Activated T-cell treated with anti-CD3 and anti-CD28 coated beads, Interleukin-2, amount 50 U/mL, for 4 hours (primary cell): ENCODE measurements at regions not wholly inside any gene's neighbourhood (a gene's known extent, or its start where the extent isn't known, plus 50 kb on each side); places are given as distances from the start of the nearest gene placed in this dataset.

Experiments used
- ATAC-seq, 2 donors: fragments of 200-7000 bp; cut with Tn5 transposase; one replicate each; pipeline ENCODE4 v1.10.0; 2021
- DNase-seq: peaks from one replicate; pipeline ENCODE4 v3.0.0-alpha.2; 2020
- H3K27me3 Mint-ChIP-seq: one replicate; pipeline ENCODE4 v1.8.0; 2021; ENCODE audit warnings: low read depth, mixed read lengths
- H3K36me3 Mint-ChIP-seq: one replicate; pipeline ENCODE4 v1.8.0; 2022; ENCODE audit warnings: mixed read lengths; ENCODE audit not compliant: insufficient read depth
- H3K4me1 Mint-ChIP-seq: one replicate; pipeline ENCODE4 v1.8.0; 2021; ENCODE audit warnings: low read depth, mixed read lengths
- H3K4me3 Mint-ChIP-seq: one replicate; pipeline ENCODE4 v1.8.0; 2021; ENCODE audit warnings: mild to moderate bottlenecking, moderate library complexity, mixed read lengths
- H3K9me3 Mint-ChIP-seq: one replicate; pipeline ENCODE4 v1.8.0; 2021; ENCODE audit warnings: mixed read lengths

GRCh38 chr18:78125206-78125896 is 854.3 kb upstream of the SALL3 start:
- H3K9me3 Mint-ChIP-seq, result peaks cover 29% of the 10 kb centered on the region
- no peaks in the 10 kb centered on the region for H3K36me3 Mint-ChIP-seq
- H3K4me1 Mint-ChIP-seq, result no peaks in the 10 kb centered on the region

GRCh38 chr18:78126106-78126505 is 853.5 kb upstream of the SALL3 start:
- Mint-ChIP-seq H3K9me3 (peaks cover 25% of the 10 kb centered on the region), H3K27me3 (peaks cover 1% of the 10 kb centered on the region), H3K36me3 (no peaks in the 10 kb centered on the region), H3K4me3 (no peak overlapping the region), H3K4me1 (no peaks in the 10 kb centered on the region)
- ATAC-seq (no peak), DNase-seq (no peak)

More at GRCh38 chr18:78125206-78125896, 854.3 kb upstream of the SALL3 start:
- DNase-seq (no peak), ATAC-seq (no peak)
- no peak overlapping the region for H3K4me3 Mint-ChIP-seq
- H3K27me3 Mint-ChIP-seq, result peaks cover 1% of the 10 kb centered on the region

- DNase-seq (no peak), ATAC-seq (no peak)
- peaks cover under 1% of the 10 kb centered on the region for H3K27me3 Mint-ChIP-seq
- H3K4me3 Mint-ChIP-seq, result no peak overlapping the region
- H3K4me1 Mint-ChIP-seq, result no peaks in the 10 kb centered on the region
- H3K9me3 Mint-ChIP-seq, result peaks cover 24% of the 10 kb centered on the region
- H3K36me3 Mint-ChIP-seq, result no peaks in the 10 kb centered on the region
These were observed 853.1 kb upstream of the SALL3 start for GRCh38 chr18:78126536-78126935.

- Mint-ChIP-seq H3K4me3 (no peak overlapping the region), H3K36me3 (no peaks in the 10 kb centered on the region), H3K9me3 (peaks cover 21% of the 10 kb centered on the region), H3K4me1 (no peaks in the 10 kb centered on the region), H3K27me3 (no peaks in the 10 kb centered on the region)
- no peak for ATAC-seq
- DNase-seq, result no peak
These were observed 852.6 kb upstream of the SALL3 start for GRCh38 chr18:78127041-78127440.

GRCh38 chr18:78128004-78128403 is 851.6 kb upstream of the SALL3 start:
- H3K9me3 Mint-ChIP-seq, result peaks cover 21% of the 10 kb centered on the region
- ATAC-seq, result no peak
- no peak overlapping the region for H3K4me3 Mint-ChIP-seq

GRCh38 chr18:78129260-78129659 is 850.4 kb upstream of the SALL3 start:
- Mint-ChIP-seq H3K9me3 (peaks cover 21% of the 10 kb centered on the region), H3K4me3 (no peak overlapping the region), H3K4me1 (no peaks in the 10 kb centered on the region), H3K36me3 (no peaks in the 10 kb centered on the region), H3K27me3 (no peaks in the 10 kb centered on the region)
- DNase-seq (no peak), ATAC-seq (no peak)

More at GRCh38 chr18:78128004-78128403, 851.6 kb upstream of the SALL3 start:
- no peaks in the 10 kb centered on the region for H3K27me3 Mint-ChIP-seq
- no peak for DNase-seq
- no peaks in the 10 kb centered on the region for H3K4me1 Mint-ChIP-seq
- H3K36me3 Mint-ChIP-seq, result no peaks in the 10 kb centered on the region

GRCh38 chr18:78130232-78131195 is 849.1 kb upstream of the SALL3 start:
- Mint-ChIP-seq H3K9me3 (peaks cover 17% of the 10 kb centered on the region), H3K27me3 (no peaks in the 10 kb centered on the region)

GRCh38 chr18:78133729-78134128 is 845.9 kb upstream of the SALL3 start:
- H3K4me3 Mint-ChIP-seq, result no peak overlapping the region
- no peak for ATAC-seq
- no peaks in the 10 kb centered on the region for H3K27me3 Mint-ChIP-seq

More at GRCh38 chr18:78130232-78131195, 849.1 kb upstream of the SALL3 start:
- Mint-ChIP-seq H3K4me1 (no peaks in the 10 kb centered on the region), H3K36me3 (no peaks in the 10 kb centered on the region), H3K4me3 (no peak overlapping the region)
- ATAC-seq, result no peak
- no peak for DNase-seq

GRCh38 chr18:78136986-78137385 is 842.6 kb upstream of the SALL3 start:
- Mint-ChIP-seq H3K36me3 (no peaks in the 10 kb centered on the region), H3K9me3 (no peaks in the 10 kb centered on the region), H3K4me1 (no peaks in the 10 kb centered on the region), H3K27me3 (no peaks in the 10 kb centered on the region), H3K4me3 (no peak overlapping the region)
- DNase-seq (no peak), ATAC-seq (no peak)

More at GRCh38 chr18:78133729-78134128, 845.9 kb upstream of the SALL3 start:
- Mint-ChIP-seq H3K9me3 (no peaks in the 10 kb centered on the region), H3K4me1 (no peaks in the 10 kb centered on the region), H3K36me3 (no peaks in the 10 kb centered on the region)
- no peak for DNase-seq

- H3K4me3 Mint-ChIP-seq, result no peak overlapping the region
- no peaks in the 10 kb centered on the region for H3K4me1 Mint-ChIP-seq
- no peaks in the 10 kb centered on the region for H3K36me3 Mint-ChIP-seq
- no peaks in the 10 kb centered on the region for H3K27me3 Mint-ChIP-seq
- H3K9me3 Mint-ChIP-seq, result no peaks in the 10 kb centered on the region
- ATAC-seq, result no peak
- no peak for DNase-seq
These were observed 840.6 kb upstream of the SALL3 start for GRCh38 chr18:78138983-78139496.

- no peak for ATAC-seq
- no peaks in the 10 kb centered on the region for H3K36me3 Mint-ChIP-seq
- H3K27me3 Mint-ChIP-seq, result no peaks in the 10 kb centered on the region
- H3K4me3 Mint-ChIP-seq, result no peak overlapping the region
- no peaks in the 10 kb centered on the region for H3K9me3 Mint-ChIP-seq
- H3K4me1 Mint-ChIP-seq, result no peaks in the 10 kb centered on the region
- DNase-seq, result no peak
These were observed 839.3 kb upstream of the SALL3 start for GRCh38 chr18:78140294-78140693.

- H3K9me3 Mint-ChIP-seq, result no peaks in the 10 kb centered on the region
- no peaks in the 10 kb centered on the region for H3K36me3 Mint-ChIP-seq
- no peaks in the 10 kb centered on the region for H3K4me1 Mint-ChIP-seq
- no peak for ATAC-seq
- no peak overlapping the region for H3K4me3 Mint-ChIP-seq
- H3K27me3 Mint-ChIP-seq, result no peaks in the 10 kb centered on the region
- DNase-seq, result no peak
These were observed 834.9 kb upstream of the SALL3 start for GRCh38 chr18:78144669-78145068.

GRCh38 chr18:78145096-78145495 is 834.5 kb upstream of the SALL3 start:
- H3K36me3 Mint-ChIP-seq, result no peaks in the 10 kb centered on the region
- H3K4me1 Mint-ChIP-seq, result no peaks in the 10 kb centered on the region
- H3K4me3 Mint-ChIP-seq, result no peak overlapping the region
- no peak for ATAC-seq
- no peaks in the 10 kb centered on the region for H3K27me3 Mint-ChIP-seq
- H3K9me3 Mint-ChIP-seq, result no peaks in the 10 kb centered on the region
- DNase-seq, result no peak

- DNase-seq (no peak), ATAC-seq (no peak)
- Mint-ChIP-seq H3K9me3 (no peaks in the 10 kb centered on the region), H3K4me1 (no peaks in the 10 kb centered on the region), H3K27me3 (no peaks in the 10 kb centered on the region), H3K4me3 (no peak overlapping the region), H3K36me3 (no peaks in the 10 kb centered on the region)
These were observed 833.2 kb upstream of the SALL3 start for GRCh38 chr18:78146136-78147085.
